Mammary epithelial cell (primary cell): ENCODE measurements at regions not wholly inside any gene's neighbourhood (a gene's known extent, or its start where the extent isn't known, plus 50 kb on each side); places are given as distances from the start of the nearest gene placed in this dataset.

Experiments used
- CTCF ChIP-seq, 2 donors: IDR thresholded peaks in 1 of 2; conservative IDR thresholded peaks in 1 of 2; 2 replicates each; pipeline ENCODE4 v1.5.1; 2011 to 2012; ENCODE audit warnings: inconsistent platforms in 2 of 2, low read length in 2 of 2, mild to moderate bottlenecking in 2 of 2, control low read depth in 1 of 2, low read depth in 1 of 2; ENCODE audit not compliant: insufficient read depth in 1 of 2; ENCODE audit errors: extremely low read depth in 1 of 2
- EZH2 ChIP-seq: IDR thresholded peaks from 2 replicates; pipeline ENCODE4 v1.6.1; 2012; ENCODE audit warnings: low read length, inconsistent platforms, borderline replicate concordance

- TF ChIP-seq EZH2 = no peak
- TF ChIP-seq CTCF (conservative IDR thresholded peaks at IDR 0.05 in 1 of 2, IDR thresholded peaks at IDR 0.05 in 1 of 2; ENCODE audit: extremely low read depth in 1 of 2, insufficient read depth in 1 of 2, low read depth in 1 of 2, low read length in 2 of 2) = no peak
These were observed 91.1 kb upstream of the TPM1 start for GRCh38 chr15:62951481-62951880.
